GM12878 (cell line): ENCODE measurements at regions not wholly inside any gene's neighbourhood (a gene's known extent, or its start where the extent isn't known, plus 50 kb on each side); places are given as distances from the start of the nearest gene placed in this dataset.

ENCODE experiments used
- ATAC-seq: fragments of 200-7000 bp; cut with Tn5 transposase; 3 replicates; pipeline ENCODE4 v1.9.1; 2020; ENCODE audit warnings: mild to moderate bottlenecking, moderate library complexity
- BruUV-seq: library from RNA; stranded (reverse); fragments of 400-500 nt; replicated peaks from 2 replicates; lab custom pipeline; 2021; lab: Mats Ljungman, UMichigan
- CTCF ChIA-PET: fragments of 300-600 bp; sonication (Branson Sonifier 250); formaldehyde crosslinking; extraction: SDS; loops from one replicate; lab custom pipeline; 2021; ENCODE audit warnings: inconsistent platforms; lab: Yijun Ruan, JAX
- POLR2A ChIA-PET: fragments of 350-600 bp; formaldehyde crosslinking; extraction: SDS; loops from one replicate; lab custom pipeline; 2021; ENCODE audit warnings: inconsistent platforms; lab: Charles Lee
- RAD21 ChIA-PET: fragments of 300-600 bp; sonication (Branson Sonifier 250); formaldehyde crosslinking; loops from one replicate; lab custom pipeline; 2023; ENCODE audit warnings: antibody characterized with exemption; ENCODE audit not compliant: unreplicated experiment; lab: Charles Lee
- SMC1A ChIA-PET: fragments of 300-600 bp; sonication (Branson Sonifier 250); formaldehyde crosslinking; loops from one replicate; lab custom pipeline; 2023; ENCODE audit not compliant: unreplicated experiment, uncharacterized antibody; lab: Charles Lee
- DNase-seq: peaks from one replicate; pipeline ENCODE4 v3.0.0-alpha.2; 2011; ENCODE audit warnings: low read depth, low spot score
- FAIRE-seq: peaks from 3 replicates; lab custom pipeline; 2011; peaks lifted over from hg19 to GRCh38; lab: Jason Lieb, UNC
- H2AFZ ChIP-seq: 2 replicates; pipeline ENCODE4 v1.6.0; 2011; ENCODE audit warnings: low read depth, low read length, control low read depth; ENCODE audit not compliant: control insufficient read depth
- H3K27ac ChIP-seq: 2 replicates; pipeline ENCODE4 v1.5.1; 2011; ENCODE audit warnings: control low read depth; ENCODE audit not compliant: control insufficient read depth, insufficient read depth
- H3K27me3 ChIP-seq, 2 experiments: replicated peaks in 1 of 2; 2 replicates each; pipeline versions ENCODE4 v1.6.0 to v1.6.1; 2011; ENCODE audit warnings: low read length in 1 of 2; ENCODE audit not compliant: control insufficient read depth in 2 of 2, insufficient read depth in 2 of 2
- H3K36me3 ChIP-seq, 2 experiments: 2 replicates each; pipeline ENCODE4 v1.5.1; 2011; ENCODE audit warnings: low read length in 1 of 2; ENCODE audit not compliant: control insufficient read depth in 2 of 2, insufficient read depth in 2 of 2
- H3K4me1 ChIP-seq: 2 replicates; pipeline ENCODE4 v1.6.1; 2011; ENCODE audit warnings: mild to moderate bottlenecking, low read length, moderate library complexity, mixed read lengths; ENCODE audit not compliant: control insufficient read depth, insufficient read depth
- H3K4me2 ChIP-seq: 2 replicates; pipeline ENCODE4 v1.6.0; 2011; ENCODE audit warnings: control low read depth; ENCODE audit not compliant: control insufficient read depth, insufficient read depth
- H3K4me3 ChIP-seq: fragments of 200-600 bp; sonication (generic); 2 replicates; pipeline ENCODE4 v1.5.1; 2016
- H3K79me2 ChIP-seq: 2 replicates; pipeline ENCODE4 v1.6.0; 2011; ENCODE audit warnings: low read length; ENCODE audit not compliant: control insufficient read depth, insufficient read depth
- H3K9ac ChIP-seq: 2 replicates; pipeline ENCODE4 v1.8.0; 2011; ENCODE audit warnings: low read length, control low read depth, mixed read lengths; ENCODE audit not compliant: control insufficient read depth, insufficient read depth
- H3K9me3 ChIP-seq: replicated peaks from 3 replicates; pipeline ENCODE4 v1.5.1; 2011; ENCODE audit warnings: mild to moderate bottlenecking, low read length; ENCODE audit not compliant: control insufficient read depth, insufficient read depth
- H4K20me1 ChIP-seq: 2 replicates; pipeline ENCODE4 v1.6.0; 2011; ENCODE audit not compliant: control insufficient read depth, insufficient read depth
- BACH1 ChIP-seq: fragments of 450-650 bp; IDR thresholded peaks from 2 replicates; pipeline ENCODE4 v1.6.1; 2017; ENCODE audit warnings: mild to moderate bottlenecking, borderline replicate concordance
- BRCA1 ChIP-seq: IDR thresholded peaks from 2 replicates; pipeline ENCODE4 v1.6.1; 2011; ENCODE audit warnings: low read depth, low read length, improper control_type of control experiment
- MEF2B ChIP-seq: fragments of 450-650 bp; IDR thresholded peaks from 2 replicates; pipeline ENCODE4 v1.6.1; 2018; ENCODE audit warnings: mild to moderate bottlenecking, moderate library complexity; ENCODE audit not compliant: partially characterized antibody, poor library complexity, severe bottlenecking
- MXI1 ChIP-seq: fragments of 150-350 bp; IDR thresholded peaks from 2 replicates; pipeline ENCODE4 v1.6.1; 2011; ENCODE audit warnings: low read depth, mild to moderate bottlenecking, inconsistent platforms, low read length, improper control_type of control experiment
- NFXL1 ChIP-seq: fragments of 450-650 bp; IDR thresholded peaks from 2 replicates; pipeline ENCODE4 v1.6.1; 2017; ENCODE audit warnings: antibody characterized with exemption, mild to moderate bottlenecking, borderline replicate concordance
- STAT3 ChIP-seq: IDR thresholded peaks from 2 replicates; pipeline ENCODE4 v1.6.1; 2011; ENCODE audit warnings: low read depth, low read length, improper control_type of control experiment
- ZBTB33 ChIP-seq: fragments of 450-650 bp; IDR thresholded peaks from 2 replicates; pipeline ENCODE4 v1.6.1; 2017; ENCODE audit warnings: mild to moderate bottlenecking
- WGBS: methylation state at CpG from one replicate; pipeline ENCODE4 v1.1.6; 2016; ENCODE audit warnings: low lambda C conversion rate; ENCODE audit not compliant: insufficient replicate concordance, insufficient coverage; ENCODE audit errors: missing lambda C conversion rate; 5-methylcytosine and 5-hydroxymethylcytosine counted together
- in situ Hi-C: fragments of 300-500 bp; cut with MboI; formaldehyde crosslinking; loops from 9 replicates; pipeline ENCODE4 v1.14.3; 2018; ENCODE audit warnings: mixed read lengths
- intact Hi-C: fragments of 100-400 bp; cut with micrococcal nuclease; formaldehyde crosslinking; loops from one replicate; pipeline ENCODE4 v1.14.2; 2022; ENCODE audit not compliant: unreplicated experiment
- TF ChIP-seq, protein P1 (sequence below): IDR thresholded peaks from 2 replicates; pipeline ENCODE4 v1.6.1; 2012; ENCODE audit warnings: low read depth, low read length, improper control_type of control experiment

GRCh38 chr9:36765468-36766341 is 193.0 kb downstream of the MELK start (continued):
- TF ChIP-seq, protein P1, sequence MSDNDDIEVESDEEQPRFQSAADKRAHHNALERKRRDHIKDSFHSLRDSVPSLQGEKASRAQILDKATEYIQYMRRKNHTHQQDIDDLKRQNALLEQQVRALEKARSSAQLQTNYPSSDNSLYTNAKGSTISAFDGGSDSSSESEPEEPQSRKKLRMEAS: peak; percentile 30; the same call in 1 of the 2 replicates
- TF ChIP-seq STAT3 (no peak), NFXL1 (no peak)

GRCh38 chr9:36768677-36769076 is 196.0 kb downstream of the MELK start:
- DNase-seq (no peak), ATAC-seq (no peak), FAIRE-seq (no peak)
- Histone ChIP-seq H3K27me3 (peaks cover 4 to 8% of the 10 kb centered on the region in 2 experiments; a peak in 3 of 4 replicates), H3K4me2 (no peak overlapping the region), H2AFZ (no peak overlapping the region), H3K36me3 (no peaks in the 10 kb centered on the region), H3K4me1 (peaks cover 11% of the 10 kb centered on the region), H3K27ac (no peak overlapping the region), H3K9me3 (no peaks in the 10 kb centered on the region; the same call in 2 of the 3 replicates), H3K4me3 (no peak overlapping the region), H3K9ac (no peak overlapping the region), H4K20me1 (no peaks in the 10 kb centered on the region), H3K79me2 (no peaks in the 10 kb centered on the region)
- no TSS peak for BruUV-seq
- WGBS: 17% methylated on average over 3 of the region's 3 CpGs
- ChIA-PET RAD21 (no interaction called here), POLR2A (no interaction called here), CTCF (no interaction called here), SMC1A (no interaction called here)
- in situ Hi-C loops (no loop called here), intact Hi-C loops (no loop called here)
- TF ChIP-seq BRCA1 (no peak), MXI1 (no peak), BACH1 (no peak), ZBTB33 (no peak), MEF2B (no peak)
